GM18505 (cell line): ENCODE measurements at regions not wholly inside any gene's neighbourhood (a gene's known extent, or its start where the extent isn't known, plus 50 kb on each side); places are given as distances from the start of the nearest gene placed in this dataset.

ENCODE experiments used
- ATAC-seq: cut with Tn5 transposase; IDR thresholded peaks from one replicate; pipeline ENCODE4 v1.9.1; 2021; ENCODE audit not compliant: unreplicated experiment
- POLR2A ChIP-seq: IDR thresholded peaks from 4 replicates; pipeline ENCODE4 v1.6.1; 2011; ENCODE audit warnings: borderline replicate concordance; ENCODE audit not compliant: insufficient read depth, insufficient read length; ENCODE audit errors: extremely low read depth

GRCh38 chr20:11429168-11429567, 488.5 kb upstream of the BTBD3 start:
- ATAC-seq, result no peak
- no peak for TF ChIP-seq POLR2A

- TF ChIP-seq POLR2A, result no peak
- ATAC-seq, result no peak
Measured at GRCh38 chr20:11429889-11430519, 487.7 kb upstream of the BTBD3 start.

DNA sequence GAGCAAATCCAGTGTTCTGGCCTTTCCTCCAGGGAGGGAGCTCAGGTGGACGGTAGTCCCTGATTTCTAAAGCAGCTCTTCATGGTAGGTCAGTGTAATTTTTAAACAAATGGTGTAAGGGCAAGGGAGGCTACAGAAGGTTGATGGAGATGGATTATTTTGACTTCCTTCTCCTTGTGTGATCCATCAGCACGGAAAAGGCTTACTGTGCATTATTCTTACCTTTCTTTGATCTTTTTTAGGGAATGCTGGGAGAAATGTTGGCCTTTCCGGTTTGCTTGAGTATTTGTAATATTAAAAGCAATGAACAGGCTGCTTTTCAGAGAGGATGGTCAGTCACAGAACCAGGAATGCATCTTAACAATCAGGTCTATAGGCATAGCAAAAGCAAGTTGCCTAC, 487.0 kb upstream of the BTBD3 start:
- no peak for TF ChIP-seq POLR2A
- no peak for ATAC-seq

DNA sequence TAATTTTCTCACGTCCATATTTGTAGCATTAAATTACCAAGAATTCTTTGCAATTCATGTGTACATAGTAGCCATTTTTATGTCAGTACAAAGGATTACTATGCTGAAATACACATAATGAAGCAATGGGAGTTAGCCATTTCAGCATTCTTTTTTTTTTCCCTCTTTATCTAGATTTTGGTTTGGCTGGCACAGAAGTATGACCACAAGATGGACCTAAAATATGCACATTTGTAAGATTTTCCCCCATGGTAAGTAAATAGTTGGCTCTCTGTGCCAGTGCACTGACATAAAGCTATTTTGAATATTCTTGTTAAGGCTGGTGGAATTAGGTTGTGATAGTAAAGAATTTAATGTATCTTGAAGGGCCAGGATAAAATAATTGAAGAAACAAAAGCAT, 486.1 kb upstream of the BTBD3 start:
- no peak for TF ChIP-seq POLR2A
- no peak for ATAC-seq

DNA sequence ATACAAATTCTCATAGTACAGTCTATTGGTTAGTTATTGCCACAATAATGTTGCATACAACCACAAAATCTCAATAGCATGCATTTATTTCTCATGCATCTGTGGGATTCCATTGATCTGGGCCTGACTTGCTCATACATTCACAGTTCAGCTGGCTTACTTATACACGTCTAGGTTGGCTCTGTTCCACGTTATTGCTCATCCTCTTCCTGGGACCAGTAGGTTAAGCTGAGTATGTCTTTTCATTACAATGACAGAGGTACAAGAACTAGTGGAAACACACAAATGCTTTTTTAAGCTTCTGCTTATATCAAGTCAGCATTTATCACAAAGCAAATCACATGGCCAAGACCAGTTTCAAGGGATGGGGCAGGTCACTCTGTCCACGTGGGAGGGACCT, 485.3 kb upstream of the BTBD3 start:
- no peak for ATAC-seq
- TF ChIP-seq POLR2A, result no peak

DNA sequence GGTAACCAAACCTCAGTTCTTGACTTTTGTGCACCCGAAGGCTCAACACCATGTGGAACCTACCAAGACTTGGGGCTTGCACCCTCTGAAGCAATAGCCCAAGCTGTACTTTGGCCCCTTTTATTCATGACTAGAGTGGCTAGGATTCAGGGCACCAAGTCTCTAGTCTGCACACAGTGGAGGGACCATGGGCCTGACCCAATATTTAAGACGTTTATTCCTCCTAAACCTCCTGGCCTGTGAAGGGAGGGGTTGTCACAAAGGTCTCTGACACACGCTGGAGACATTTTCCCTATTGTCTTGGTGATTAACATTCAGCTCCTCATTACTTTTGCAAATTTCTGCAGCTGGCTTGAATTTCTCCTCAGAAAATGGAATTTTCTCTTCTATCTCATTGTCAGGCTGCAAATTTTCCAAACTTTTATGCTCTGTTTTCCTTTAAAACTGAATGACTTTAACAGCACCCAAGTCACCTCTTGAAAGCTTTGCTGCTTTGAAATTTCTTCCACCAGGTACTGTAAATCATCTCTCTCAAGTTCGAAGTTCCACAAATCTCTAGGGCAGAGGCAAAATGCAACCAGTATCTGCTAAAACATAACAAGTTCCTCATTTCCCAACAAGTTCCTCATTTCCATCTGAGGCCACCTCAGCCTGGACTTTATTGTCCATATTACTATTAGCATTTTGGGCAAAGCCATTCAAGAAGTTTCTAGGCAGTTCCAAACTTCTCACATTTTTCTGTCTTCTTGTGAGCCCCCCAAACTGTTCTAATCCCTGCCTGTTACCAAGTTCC, 481.4 kb upstream of the BTBD3 start:
- TF ChIP-seq POLR2A, result no peak
- ATAC-seq, result no peak

DNA sequence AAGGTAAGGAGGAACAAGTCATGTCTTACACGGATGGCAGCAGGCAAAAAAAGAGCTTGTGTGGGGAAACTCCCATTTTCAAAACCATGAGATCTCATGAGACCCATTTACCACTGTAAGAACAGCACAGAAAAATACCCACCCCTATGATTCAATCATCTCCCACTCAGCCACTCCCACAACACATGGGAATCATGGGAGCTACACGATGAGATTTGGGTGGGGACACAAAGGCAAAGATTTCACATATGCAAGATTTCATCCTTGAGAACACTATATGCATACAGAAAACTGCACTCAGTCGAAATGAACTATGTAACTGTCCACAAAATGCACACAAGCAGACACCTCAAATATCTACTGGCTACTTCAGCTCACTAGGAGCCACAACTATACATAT, 480.6 kb upstream of the BTBD3 start:
- ATAC-seq, result no peak

GRCh38 chr20:11437611-11438380, 479.9 kb upstream of the BTBD3 start:
- ATAC-seq, result no peak

More for the DNA sequence above, 480.6 kb upstream of the BTBD3 start:
- no peak for TF ChIP-seq POLR2A

DNA sequence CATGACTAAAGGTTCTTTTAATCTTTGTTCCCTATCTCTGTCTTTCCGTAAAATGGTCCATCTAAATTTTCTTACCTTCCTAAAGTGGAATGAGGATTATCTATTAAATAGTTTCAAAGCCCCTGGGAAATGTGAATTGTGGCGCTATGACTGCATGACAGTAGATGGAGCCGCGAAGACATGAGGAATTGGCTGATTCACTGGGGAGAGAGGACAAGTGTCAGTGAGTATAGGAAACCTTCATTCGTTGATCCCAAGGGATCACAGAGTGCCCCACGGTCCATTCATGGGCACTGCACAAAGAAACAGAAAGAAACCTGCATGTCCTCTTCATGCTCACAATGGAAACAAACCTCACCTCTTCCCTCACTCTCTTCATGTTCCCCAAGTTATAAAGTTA, 479.3 kb upstream of the BTBD3 start:
- no peak for TF ChIP-seq POLR2A

More at GRCh38 chr20:11437611-11438380, 479.9 kb upstream of the BTBD3 start:
- TF ChIP-seq POLR2A, result no peak

GRCh38 chr20:11443382-11444119, 474.1 kb upstream of the BTBD3 start:
- no peak for TF ChIP-seq POLR2A
- no peak for ATAC-seq

More for the DNA sequence above, 479.3 kb upstream of the BTBD3 start:
- no peak for ATAC-seq

GRCh38 chr20:11445161-11445560, 472.5 kb upstream of the BTBD3 start:
- TF ChIP-seq POLR2A, result no peak
- ATAC-seq, result no peak

GRCh38 chr20:11445891-11446290, 471.8 kb upstream of the BTBD3 start:
- ATAC-seq, result no peak
- TF ChIP-seq POLR2A, result no peak
